GM23248 (cell line): ENCODE measurements at regions not wholly inside any gene's neighbourhood (a gene's known extent, or its start where the extent isn't known, plus 50 kb on each side); places are given as distances from the start of the nearest gene placed in this dataset.

Experiments
- DNase-seq: peaks from one replicate; pipeline ENCODE4 v3.0.0-alpha.2; 2015
- H2AFZ ChIP-seq: fragments of 200-600 bp; sonication (generic); 2 replicates; pipeline ENCODE4 v1.6.1; 2016; ENCODE audit warnings: antibody characterized with exemption
- H3F3A ChIP-seq: fragments of 200-600 bp; sonication (generic); 2 replicates; pipeline ENCODE4 v1.6.1; 2016; ENCODE audit warnings: mild to moderate bottlenecking, antibody characterized with exemption, mixed run types; ENCODE audit not compliant: insufficient read depth
- H3K27ac ChIP-seq: fragments of 200-600 bp; sonication (generic); 2 replicates; pipeline ENCODE4 v1.5.1; 2016; ENCODE audit warnings: mild to moderate bottlenecking
- H3K27me3 ChIP-seq: fragments of 200-600 bp; sonication (generic); replicated peaks from 2 replicates; pipeline ENCODE4 v1.6.1; 2016; ENCODE audit warnings: mild to moderate bottlenecking; ENCODE audit not compliant: insufficient read depth
- H3K36me3 ChIP-seq: fragments of 200-600 bp; sonication (generic); 2 replicates; pipeline ENCODE4 v1.6.1; 2016; ENCODE audit warnings: low read depth, mild to moderate bottlenecking
- H3K4me1 ChIP-seq: fragments of 200-600 bp; sonication (generic); 2 replicates; pipeline ENCODE4 v1.6.1; 2016; ENCODE audit warnings: mild to moderate bottlenecking; ENCODE audit not compliant: insufficient read depth
- H3K4me2 ChIP-seq: fragments of 200-600 bp; sonication (generic); one replicate; pipeline ENCODE4 v1.6.1; 2016; ENCODE audit warnings: mild to moderate bottlenecking; ENCODE audit not compliant: unreplicated experiment
- H3K4me3 ChIP-seq: fragments of 200-600 bp; sonication (generic); 2 replicates; pipeline ENCODE4 v1.5.1; 2016; ENCODE audit warnings: mild to moderate bottlenecking
- H3K79me2 ChIP-seq: fragments of 200-600 bp; sonication (generic); 2 replicates; pipeline ENCODE4 v1.6.1; 2016; ENCODE audit warnings: mild to moderate bottlenecking; ENCODE audit not compliant: insufficient read depth
- H3K9ac ChIP-seq: fragments of 200-600 bp; sonication (generic); 2 replicates; pipeline ENCODE4 v1.6.1; 2016; ENCODE audit warnings: mild to moderate bottlenecking
- H3K9me2 ChIP-seq: fragments of 200-600 bp; sonication (generic); 2 replicates; pipeline ENCODE4 v1.6.1; 2016; ENCODE audit warnings: mixed run types, mild to moderate bottlenecking, moderate library complexity; ENCODE audit not compliant: insufficient read depth
- H3K9me3 ChIP-seq: fragments of 200-600 bp; sonication (generic); one replicate; pipeline ENCODE4 v1.6.1; 2017; ENCODE audit warnings: low read depth
- H4K20me1 ChIP-seq: fragments of 200-600 bp; sonication (generic); 2 replicates; pipeline ENCODE4 v1.6.0; 2016; ENCODE audit not compliant: insufficient read depth
- EZH2 ChIP-seq: fragments of 200-600 bp; sonication (generic); IDR thresholded peaks from 2 replicates; pipeline ENCODE4 v1.6.1; 2018; ENCODE audit warnings: antibody characterized with exemption, mild to moderate bottlenecking; ENCODE audit not compliant: insufficient read depth, poor library complexity, severe bottlenecking
- EZH2phosphoT487 ChIP-seq: fragments of 200-600 bp; sonication (generic); IDR thresholded peaks from 2 replicates; pipeline ENCODE4 v1.6.1; 2018; ENCODE audit warnings: antibody characterized with exemption, moderate library complexity, mild to moderate bottlenecking, low read depth; ENCODE audit not compliant: insufficient read depth
- WGBS, 2 experiments: methylation state at CpG; one replicate each; pipeline ENCODE4 v1.1.6; 2015 to 2017; ENCODE audit warnings: low lambda C conversion rate in 2 of 2, low coverage in 1 of 2; ENCODE audit errors: missing lambda C conversion rate in 2 of 2; 5-methylcytosine and 5-hydroxymethylcytosine counted together
- in situ Hi-C: fragments of 300-500 bp; cut with MboI; formaldehyde crosslinking; loops from 2 replicates; pipeline ENCODE4 v1.15.0; 2020

DNA sequence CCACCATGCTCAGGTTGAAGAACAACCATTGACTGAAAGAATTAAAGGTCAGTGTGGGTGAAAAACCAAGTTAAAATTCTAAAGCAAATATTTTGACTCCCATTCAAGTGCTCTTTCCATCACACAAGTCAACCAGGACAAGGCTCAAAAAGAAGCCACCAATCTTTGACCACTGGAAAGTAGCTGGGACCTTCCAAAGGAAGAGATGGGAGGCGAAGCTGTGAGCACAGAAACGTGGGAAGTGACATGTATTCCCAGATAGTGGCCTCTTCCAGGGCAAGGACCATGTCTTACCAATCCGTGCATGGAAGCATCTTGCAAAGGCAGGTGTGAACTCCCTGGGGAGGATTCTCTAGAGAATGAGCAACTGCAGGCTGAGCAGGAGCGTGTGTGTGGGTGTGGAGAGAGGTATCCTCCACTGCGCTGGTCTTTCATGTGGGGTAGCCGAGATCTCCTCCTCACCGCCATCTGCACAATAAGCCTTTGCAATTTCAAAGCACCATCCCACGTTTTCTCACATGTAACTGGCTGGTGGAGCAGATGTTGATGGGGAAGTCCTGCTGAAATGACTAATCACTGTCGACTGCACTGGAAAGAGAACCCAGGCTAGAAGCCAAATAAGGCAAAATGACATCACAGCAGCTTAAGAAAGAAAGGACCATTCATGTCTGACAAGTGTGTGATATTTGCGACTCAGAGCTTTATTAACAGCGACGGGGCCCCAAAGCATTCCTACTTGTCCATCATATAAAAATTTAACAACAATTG, 189.4 kb upstream of the RREB1 start:
- TF ChIP-seq EZH2 (no peak), EZH2phosphoT487 (no peak)
- H3F3A ChIP-seq = no peaks in the 10 kb centered on the region
- peaks cover 8% of the 10 kb centered on the region for H3K4me1 ChIP-seq
- in situ Hi-C loops = no loop called here
- H3K27me3 ChIP-seq = no peaks in the 10 kb centered on the region; the same call in 1 of the 2 replicates
- no peaks in the 10 kb centered on the region for H4K20me1 ChIP-seq
- no peaks in the 10 kb centered on the region for H3K9me3 ChIP-seq
- no peak overlapping the region for H3K4me2 ChIP-seq
- no peak overlapping the region for H3K9ac ChIP-seq
- WGBS, 2 experiments = 22 to 26% methylated on average over 12 of the region's 12 CpGs
- H2AFZ ChIP-seq = no peak overlapping the region
- H3K9me2 ChIP-seq = no peaks in the 10 kb centered on the region
- H3K36me3 ChIP-seq = no peaks in the 10 kb centered on the region
- peak; percentile 84 for DNase-seq
- no peak overlapping the region for H3K27ac ChIP-seq
- no peak overlapping the region for H3K4me3 ChIP-seq
- no peaks in the 10 kb centered on the region for H3K79me2 ChIP-seq

DNA sequence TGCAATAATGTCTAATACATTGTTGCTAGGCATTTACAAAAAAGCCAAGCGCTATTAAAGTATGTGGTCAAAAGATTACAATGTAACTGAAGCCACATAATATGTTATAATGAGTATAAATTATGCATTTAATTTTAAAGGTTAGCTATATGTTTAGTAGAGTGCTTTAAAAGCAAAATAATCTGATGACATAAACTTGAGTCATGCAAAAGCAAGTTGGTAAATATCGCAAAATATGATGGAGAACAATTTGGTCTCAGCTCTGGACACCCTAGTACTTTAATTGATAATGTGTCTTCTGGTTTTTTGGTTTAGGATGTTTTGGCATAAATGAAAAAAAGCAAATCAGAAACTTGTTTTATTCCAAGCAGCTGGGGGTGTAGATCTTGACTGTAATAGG, 188.6 kb upstream of the RREB1 start:
- no peaks in the 10 kb centered on the region for H3K9me3 ChIP-seq
- H3K4me1 ChIP-seq = peaks cover 8% of the 10 kb centered on the region
- 95 to 100% methylated on average over 2 of the region's 2 CpGs for WGBS, 2 experiments
- no peaks in the 10 kb centered on the region for H4K20me1 ChIP-seq
- no peaks in the 10 kb centered on the region for H3F3A ChIP-seq
- no peaks in the 10 kb centered on the region; the same call in 1 of the 2 replicates for H3K27me3 ChIP-seq
- no peak overlapping the region for H2AFZ ChIP-seq
- H3K27ac ChIP-seq = no peak overlapping the region
- H3K9me2 ChIP-seq = no peaks in the 10 kb centered on the region
- no peak for DNase-seq
- H3K36me3 ChIP-seq = no peaks in the 10 kb centered on the region
- H3K4me2 ChIP-seq = no peak overlapping the region
- TF ChIP-seq EZH2 (no peak), EZH2phosphoT487 (no peak)
- H3K4me3 ChIP-seq = no peak overlapping the region
- H3K79me2 ChIP-seq = no peaks in the 10 kb centered on the region
- no peak overlapping the region for H3K9ac ChIP-seq
- in situ Hi-C loops = no loop called here

DNA sequence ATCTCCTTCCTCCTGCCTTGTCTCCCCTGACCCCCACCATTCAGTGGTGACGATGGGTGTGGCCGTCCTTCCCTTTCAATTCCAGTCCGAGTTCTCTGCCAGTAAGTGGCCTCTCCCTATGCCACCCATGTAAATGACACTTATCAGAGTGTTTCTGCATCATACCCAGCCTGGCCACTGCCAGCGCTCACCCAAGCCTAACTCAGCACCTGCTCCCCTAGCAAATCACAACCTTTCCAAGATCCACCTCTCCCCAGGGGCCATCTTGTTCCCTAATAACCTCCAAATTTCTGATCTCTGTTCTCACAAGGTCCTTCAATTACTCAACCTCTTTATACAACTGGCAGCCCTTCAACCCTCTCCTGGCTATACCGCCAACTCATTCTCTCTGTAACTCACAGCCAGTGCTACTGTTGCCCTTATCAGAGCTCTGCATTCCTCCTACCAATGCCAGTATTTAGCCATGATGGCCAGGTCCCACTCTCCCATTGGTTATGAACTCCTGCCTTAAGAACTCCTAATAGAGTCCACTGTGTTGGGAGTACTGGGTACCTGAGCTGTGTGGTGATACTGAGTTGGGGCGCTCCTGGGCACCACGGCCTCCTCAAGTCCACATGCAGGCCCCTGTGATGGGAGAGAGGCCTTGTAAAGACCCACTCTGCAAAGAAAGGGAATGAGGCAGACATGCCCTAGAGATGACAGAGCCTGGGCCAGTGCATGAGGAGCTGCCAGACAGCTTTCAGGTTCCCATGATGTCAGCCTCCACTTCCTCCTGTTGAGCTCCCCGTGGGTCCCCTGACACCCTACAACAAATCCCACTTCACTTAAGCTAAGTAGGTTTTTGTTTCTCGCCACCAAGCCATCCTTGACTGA, 187.4 kb upstream of the RREB1 start:
- Histone ChIP-seq H4K20me1 (no peaks in the 10 kb centered on the region), H3K9ac (no peak overlapping the region), H3K27ac (no peak overlapping the region), H3K36me3 (no peaks in the 10 kb centered on the region), H2AFZ (no peak overlapping the region), H3K4me2 (no peak overlapping the region), H3K79me2 (no peaks in the 10 kb centered on the region), H3K27me3 (no peaks in the 10 kb centered on the region; the same call in 1 of the 2 replicates), H3K4me3 (no peak overlapping the region), H3K4me1 (peaks cover 8% of the 10 kb centered on the region), H3K9me3 (no peaks in the 10 kb centered on the region), H3K9me2 (no peaks in the 10 kb centered on the region), H3F3A (no peaks in the 10 kb centered on the region)
- 55 to 58% methylated on average over 9 of the region's 9 CpGs for WGBS, 2 experiments
- TF ChIP-seq EZH2 (no peak), EZH2phosphoT487 (no peak)
- DNase-seq = no peak
- in situ Hi-C loops = no loop called here

DNA sequence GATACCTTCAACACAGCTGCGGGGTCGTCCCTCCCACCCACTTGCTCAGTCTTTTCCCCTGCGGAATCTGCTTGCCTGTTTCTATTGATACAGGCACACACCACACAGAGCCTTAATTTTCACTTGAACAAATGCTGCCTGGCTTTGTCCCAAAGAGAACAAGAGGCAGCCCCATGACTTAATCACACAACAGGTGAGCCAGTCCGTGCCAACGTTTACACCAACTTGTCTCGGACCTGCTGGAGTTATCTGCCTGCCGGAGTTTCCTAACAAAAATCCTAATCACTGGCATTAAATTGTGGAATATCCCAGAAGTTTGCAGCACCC, 186.8 kb upstream of the RREB1 start:
- no peak overlapping the region for H3K4me2 ChIP-seq
- TF ChIP-seq EZH2phosphoT487 (no peak), EZH2 (no peak)
- no peak overlapping the region for H3K27ac ChIP-seq
- 87% methylated on average over 7 of the region's 7 CpGs for WGBS, 2 experiments
- H2AFZ ChIP-seq = no peak overlapping the region
- 0 out of 2 replicates have a peak, but pooled peaks cover under 1% of the 10 kb centered on the region for H3F3A ChIP-seq
- H3K4me3 ChIP-seq = no peak overlapping the region
- H3K9me2 ChIP-seq = no peaks in the 10 kb centered on the region
- in situ Hi-C loops = no loop called here
- no peaks in the 10 kb centered on the region; the same call in 1 of the 2 replicates for H3K27me3 ChIP-seq
- DNase-seq = no peak
- H4K20me1 ChIP-seq = no peaks in the 10 kb centered on the region
- no peak overlapping the region for H3K9ac ChIP-seq
- H3K36me3 ChIP-seq = no peaks in the 10 kb centered on the region
- no peaks in the 10 kb centered on the region for H3K79me2 ChIP-seq
- H3K4me1 ChIP-seq = peaks cover 5% of the 10 kb centered on the region
- H3K9me3 ChIP-seq = no peaks in the 10 kb centered on the region
